Esophagus squamous epithelium (tissue), 5 donors: ENCODE measurements at regions not wholly inside any gene's neighbourhood (a gene's known extent, or its start where the extent isn't known, plus 50 kb on each side); places are given as distances from the start of the nearest gene placed in this dataset.
"Not testable (repeated sequence)": the region's sequence is repeated elsewhere in the genome, so short reads cannot be mapped to it uniquely, and the experiment has no call there.

ENCODE experiments used
- DNase-seq: peaks from one replicate; lab custom pipeline; 2025; lab: John Stamatoyannopoulos, UW
- H3K27ac ChIP-seq, 4 donors: fragments of 200-600 bp; sonication (generic); one replicate each; pipeline ENCODE4 v1.5.1; 2016 to 2019; ENCODE audit warnings: mild to moderate bottlenecking in 1 of 4
- H3K27me3 ChIP-seq, 4 donors: fragments of 200-600 bp; sonication (generic); 1 replicate in 3 of 4; 2 replicates in 1 of 4; pipeline versions ENCODE4 v1.5.1 to v1.6.0; 2017 to 2021; ENCODE audit warnings: antibody characterized with exemption in 1 of 4
- H3K36me3 ChIP-seq, 3 donors: fragments of 200-600 bp; sonication (generic); one replicate each; pipeline ENCODE4 v1.5.1; 2016 to 2019
- H3K4me1 ChIP-seq, 3 donors: fragments of 200-600 bp; sonication (generic); one replicate each; pipeline ENCODE4 v1.5.1; 2017 to 2019
- H3K4me3 ChIP-seq, 4 donors: fragments of 200-600 bp; sonication (generic); 1 replicate in 3 of 4; 2 replicates in 1 of 4; pipeline ENCODE4 v1.5.1; 2016 to 2019; ENCODE audit warnings: mild to moderate bottlenecking in 2 of 4, moderate library complexity in 1 of 4
- H3K9me3 ChIP-seq, 3 donors: fragments of 200-600 bp; sonication (generic); one replicate each; pipeline ENCODE4 v1.5.1; 2016 to 2019
- CTCF ChIP-seq, 6 experiments: fragments of 450-650 bp in 4 of 6; fragments of 200-600 bp in 2 of 6; sonication (generic) in 2 of 6; IDR thresholded peaks; one replicate each; pipeline ENCODE4 v1.5.1; 2016 to 2019; ENCODE audit warnings: antibody characterized with exemption in 6 of 6, mild to moderate bottlenecking in 4 of 6, moderate library complexity in 4 of 6
- POLR2A ChIP-seq, 4 donors: fragments of 450-650 bp; IDR thresholded peaks; one replicate each; pipeline ENCODE4 v1.6.1; 2017; ENCODE audit warnings: antibody characterized with exemption in 4 of 4, mild to moderate bottlenecking in 4 of 4, moderate library complexity in 3 of 4
- WGBS, 2 donors: methylation state at CpG; one replicate each; pipeline ENCODE4 v1.1.5; 2018; 5-methylcytosine and 5-hydroxymethylcytosine counted together
- intact Hi-C: fragments of 100-400 bp; cut with DNase I; formaldehyde crosslinking; loops from one replicate; pipeline ENCODE4 v1.15.0; 2022
- donor health status: DM: yes; HTN: yes; CAD: no.

- Histone ChIP-seq H3K4me3 (no peak overlapping the region), H3K9me3 (no peaks in the 10 kb centered on the region), H3K4me1 (no peaks in the 10 kb centered on the region), H3K27ac (no peak overlapping the region), H3K27me3 (no peaks in the 10 kb centered on the region), H3K36me3 (no peaks in the 10 kb centered on the region)
- TF ChIP-seq POLR2A (IDR thresholded peaks at IDR 0.05): no peak
- no peak for DNase-seq
- intact Hi-C loops: no loop called here
- 65 to 67% methylated on average over 3 of the region's 3 CpGs for WGBS, 2 donors
Measured at GRCh38 chr5:162664846-162665245, 597.3 kb downstream of the GABRG2 start.

GRCh38 chr5:162668926-162669325 lies 601.4 kb downstream of the GABRG2 start:
- TF ChIP-seq CTCF (IDR thresholded peaks at IDR 0.05): no peak
- no peak for TF ChIP-seq POLR2A (IDR thresholded peaks at IDR 0.05)
- intact Hi-C loops: no loop called here
- WGBS, 2 donors: 31 to 41% methylated on average over 3 of the region's 3 CpGs

GRCh38 chr5:162672061-162672460 lies 604.5 kb downstream of the GABRG2 start:
- no peaks in the 10 kb centered on the region for H3K36me3 ChIP-seq
- TF ChIP-seq CTCF (IDR thresholded peaks at IDR 0.05) (no peak), POLR2A (IDR thresholded peaks at IDR 0.05) (no peak)
- DNase-seq: no peak
- no peak overlapping the region for H3K27ac ChIP-seq
- no peaks in the 10 kb centered on the region for H3K4me1 ChIP-seq
- no peak overlapping the region for H3K4me3 ChIP-seq
- no peaks in the 10 kb centered on the region for H3K9me3 ChIP-seq
- intact Hi-C loops: no loop called here
- WGBS, 2 donors: 74 to 94% methylated on average over 1 of the region's 1 CpG
- no peaks in the 10 kb centered on the region for H3K27me3 ChIP-seq

More at GRCh38 chr5:162668926-162669325, 601.4 kb downstream of the GABRG2 start:
- H3K4me1 ChIP-seq: no peaks in the 10 kb centered on the region
- no peaks in the 10 kb centered on the region for H3K36me3 ChIP-seq
- no peaks in the 10 kb centered on the region for H3K9me3 ChIP-seq
- no peak overlapping the region for H3K27ac ChIP-seq
- DNase-seq: no peak
- H3K4me3 ChIP-seq: no peak overlapping the region
- H3K27me3 ChIP-seq: no peaks in the 10 kb centered on the region

- H3K36me3 ChIP-seq: no peaks in the 10 kb centered on the region
- 23 to 25% methylated on average over 2 of the region's 2 CpGs for WGBS, 2 donors
- H3K9me3 ChIP-seq: peaks cover 0 to 5% (median 0%) of the 10 kb centered on the region in 3 donors
Measured at GRCh38 chr5:162683284-162683683, 615.7 kb downstream of the GABRG2 start.

GRCh38 chr5:162684145-162684544 lies 616.6 kb downstream of the GABRG2 start:
- no peak for DNase-seq
- 30 to 37% methylated on average over 3 of the region's 3 CpGs for WGBS, 2 donors
- Histone ChIP-seq H3K36me3 (no peaks in the 10 kb centered on the region), H3K27ac (no peak overlapping the region), H3K4me1 (no peaks in the 10 kb centered on the region), H3K27me3 (no peaks in the 10 kb centered on the region), H3K9me3 (peaks cover 0 to 5% (median 0%) of the 10 kb centered on the region in 3 donors), H3K4me3 (no peak overlapping the region)
- intact Hi-C loops: no loop called here
- no peak for TF ChIP-seq CTCF (IDR thresholded peaks at IDR 0.05)
- TF ChIP-seq POLR2A (IDR thresholded peaks at IDR 0.05): no peak

More at GRCh38 chr5:162683284-162683683, 615.7 kb downstream of the GABRG2 start:
- Histone ChIP-seq H3K4me1 (no peaks in the 10 kb centered on the region), H3K4me3 (no peak overlapping the region), H3K27ac (no peak overlapping the region), H3K27me3 (no peaks in the 10 kb centered on the region)
- DNase-seq: no peak
- TF ChIP-seq CTCF (IDR thresholded peaks at IDR 0.05) (no peak), POLR2A (IDR thresholded peaks at IDR 0.05) (no peak)
- intact Hi-C loops: no loop called here

- 80 to 86% methylated on average over 11 to 15 of the region's 15 CpGs for WGBS, 2 donors
- intact Hi-C loops: no loop called here
Measured at GRCh38 chr5:162685302-162685701, 617.7 kb downstream of the GABRG2 start.

GRCh38 chr5:162696272-162696671 lies 628.7 kb downstream of the GABRG2 start:
- H3K36me3 ChIP-seq, H3K4me3 ChIP-seq, H3K27ac ChIP-seq, H3K27me3 ChIP-seq, H3K9me3 ChIP-seq, intact Hi-C loops, DNase-seq, H3K4me1 ChIP-seq: not testable (repeated sequence)
- no CpG with 5 or more reads among the region's 5 CpGs for WGBS, 2 donors

More at GRCh38 chr5:162685302-162685701, 617.7 kb downstream of the GABRG2 start:
- Histone ChIP-seq H3K27ac (no peak overlapping the region), H3K4me1 (no peaks in the 10 kb centered on the region), H3K9me3 (peaks cover 0 to 5% (median 0%) of the 10 kb centered on the region in 3 donors), H3K36me3 (no peaks in the 10 kb centered on the region), H3K4me3 (no peak overlapping the region), H3K27me3 (no peaks in the 10 kb centered on the region)
- DNase-seq: no peak
- no peak for TF ChIP-seq POLR2A (IDR thresholded peaks at IDR 0.05)
- no peak for TF ChIP-seq CTCF (IDR thresholded peaks at IDR 0.05)
